A549 (cell line): ENCODE measurements at regions not wholly inside any gene's neighbourhood (a gene's known extent, or its start where the extent isn't known, plus 50 kb on each side); places are given as distances from the start of the nearest gene placed in this dataset.
A peak's percentile ranks its signal among the peaks of the same experiment; 100 is the strongest.

Source experiments
- ATAC-seq, 2 experiments: fragments of 200-7000 bp in 1 of 2; fragments of >200 bp in 1 of 2; cut with Nextera tagmentation in 1 of 2; cut with Tn5 transposase in 1 of 2; 3 replicates each; pipeline versions ENCODE4 v1.8.0 to v1.9.1; 2018 to 2020; ENCODE audit warnings: mild to moderate bottlenecking in 1 of 2, moderate library complexity in 1 of 2
- CTCF ChIA-PET: fragments of 300-600 bp; sonication (Branson Sonifier 250); formaldehyde crosslinking; extraction: SDS; loops from one replicate; lab custom pipeline; 2021; ENCODE audit warnings: antibody characterized with exemption, inconsistent platforms; lab: Yijun Ruan, JAX
- POLR2A ChIA-PET: fragments of 350-600 bp; formaldehyde crosslinking; extraction: SDS; loops from one replicate; lab custom pipeline; 2021; ENCODE audit warnings: antibody characterized with exemption, inconsistent platforms; lab: Yijun Ruan, JAX
- DNase-seq, 2 experiments: peaks; one replicate each; pipeline versions ENCODE4 v3.0.0 to v3.0.0-alpha.2; 2011 to 2016; ENCODE audit warnings: low read depth in 1 of 2, low spot score in 1 of 2
- FAIRE-seq: peaks from 2 replicates; lab custom pipeline; 2011; peaks lifted over from hg19 to GRCh38; lab: Jason Lieb, UNC
- H3K27ac ChIP-seq, 2 experiments: fragments of >200 bp; sonication (Bioruptor Twin); formaldehyde crosslinking; 3 replicates each; pipeline ENCODE4 v1.5.1; 2016 to 2017
- H3K4me1 ChIP-seq: fragments of >200 bp; sonication (Bioruptor Twin); formaldehyde crosslinking; 3 replicates; pipeline ENCODE4 v1.6.1; 2016
- H3K4me2 ChIP-seq: fragments of >200 bp; sonication (Bioruptor Twin); formaldehyde crosslinking; 3 replicates; pipeline ENCODE4 v1.6.1; 2016
- H3K4me3 ChIP-seq: fragments of >200 bp; sonication (Bioruptor Twin); formaldehyde crosslinking; 3 replicates; pipeline ENCODE4 v1.5.1; 2016
- H3K9me3 ChIP-seq: fragments of >200 bp; sonication (Bioruptor Twin); formaldehyde crosslinking; 3 replicates; pipeline ENCODE4 v1.6.1; 2016
- BCL3 ChIP-seq: fragments of >200 bp; sonication (Bioruptor Twin); formaldehyde crosslinking; IDR thresholded peaks from 3 replicates; pipeline ENCODE4 v1.6.1; 2016
- BHLHE40 ChIP-seq: IDR thresholded peaks from 2 replicates; pipeline ENCODE4 v1.6.1; 2012; ENCODE audit warnings: low read depth, low read length, inconsistent platforms
- CEBPB ChIP-seq, 2 experiments: fragments of >200 bp in 1 of 2; sonication (Bioruptor Twin) in 1 of 2; formaldehyde crosslinking in 1 of 2; IDR thresholded peaks; 2 replicates each; pipeline ENCODE4 v1.6.1; 2012 to 2016
- CTCF ChIP-seq: fragments of >200 bp; sonication (Bioruptor Twin); formaldehyde crosslinking; IDR thresholded peaks from 3 replicates; pipeline ENCODE4 v1.5.1; 2016
- EHF ChIP-seq: fragments of 250-450 bp; sonication (Bioruptor Pico); IDR thresholded peaks from 2 replicates; pipeline ENCODE4 v1.5.0; 2020; ENCODE audit warnings: mild to moderate bottlenecking
- ESRRA ChIP-seq: fragments of 150-350 bp; IDR thresholded peaks from 2 replicates; pipeline ENCODE4 v1.6.1; 2014; ENCODE audit warnings: mild to moderate bottlenecking, low read length, borderline replicate concordance
- FOSB ChIP-seq: fragments of 250-450 bp; sonication (Bioruptor Pico); IDR thresholded peaks from 2 replicates; pipeline ENCODE4 v1.5.0; 2020; ENCODE audit warnings: mild to moderate bottlenecking, moderate library complexity
- FOSL2 ChIP-seq, 2 experiments: fragments of 450-650 bp in 1 of 2; fragments of >200 bp in 1 of 2; sonication (Bioruptor Twin) in 1 of 2; formaldehyde crosslinking; IDR thresholded peaks; 2 replicates each; pipeline versions ENCODE4 v1.5.0 to v1.6.1; 2016 to 2020; ENCODE audit warnings: mild to moderate bottlenecking in 1 of 2, moderate library complexity in 1 of 2
- MAFK ChIP-seq: fragments of 450-650 bp; IDR thresholded peaks from 2 replicates; pipeline ENCODE4 v1.6.1; 2014; ENCODE audit not compliant: partially characterized antibody
- PHF8 ChIP-seq: fragments of 200-600 bp; sonication (generic); IDR thresholded peaks from 2 replicates; pipeline ENCODE4 v1.6.1; 2016; ENCODE audit warnings: low read depth, mild to moderate bottlenecking, antibody characterized with exemption, moderate library complexity, borderline replicate concordance
- POLR2A ChIP-seq: IDR thresholded peaks from 2 replicates; pipeline ENCODE4 v1.6.1; 2012; ENCODE audit warnings: mild to moderate bottlenecking, low read length
- RAD21 ChIP-seq, 2 experiments: fragments of >200 bp in 1 of 2; sonication (Bioruptor Twin) in 1 of 2; formaldehyde crosslinking in 1 of 2; IDR thresholded peaks in 1 of 2; conservative IDR thresholded peaks in 1 of 2; 2 replicates in 1 of 2; 3 replicates in 1 of 2; pipeline ENCODE4 v1.6.1; 2012 to 2018; ENCODE audit warnings: inconsistent platforms in 1 of 2
- SREBF2 ChIP-seq: fragments of 450-650 bp; IDR thresholded peaks from 2 replicates; pipeline ENCODE4 v1.6.1; 2014; ENCODE audit warnings: mild to moderate bottlenecking, moderate library complexity
- ZC3H11A ChIP-seq: fragments of 450-650 bp; IDR thresholded peaks from 2 replicates; pipeline ENCODE4 v1.6.1; 2014; ENCODE audit warnings: antibody characterized with exemption, mild to moderate bottlenecking
- WGBS: methylation state at CpG from one replicate; pipeline ENCODE4 v1.1.6; 2017; ENCODE audit errors: missing lambda C conversion rate; 5-methylcytosine and 5-hydroxymethylcytosine counted together
- TF ChIP-seq, protein P1 (sequence below): IDR thresholded peaks from 2 replicates; pipeline ENCODE4 v1.6.1; 2012
- TF ChIP-seq, protein P2 (sequence below): fragments of 150-350 bp; IDR thresholded peaks from 2 replicates; pipeline ENCODE4 v1.6.1; 2014; ENCODE audit warnings: low read depth, mild to moderate bottlenecking, low read length
- TF ChIP-seq, protein P3 (sequence below): fragments of 450-650 bp; IDR thresholded peaks from 2 replicates; pipeline ENCODE4 v1.6.1; 2014; ENCODE audit warnings: antibody characterized with exemption
- TF ChIP-seq, protein P4 (sequence below): fragments of 250-450 bp; sonication (Bioruptor Pico); IDR thresholded peaks from 2 replicates; pipeline ENCODE4 v1.5.0; 2020; ENCODE audit warnings: low read depth, mild to moderate bottlenecking, moderate library complexity
- TF ChIP-seq, protein P5 (sequence below): IDR thresholded peaks from 2 replicates; pipeline ENCODE4 v1.6.1; 2012
- TF ChIP-seq, protein P6 (sequence below): IDR thresholded peaks from 2 replicates; pipeline ENCODE4 v1.6.1; 2012; ENCODE audit warnings: low read depth, borderline replicate concordance

GRCh38 chr18:72675394-72675793, 131.3 kb upstream of the CBLN2 start (continued):
- TF ChIP-seq, protein P1, sequence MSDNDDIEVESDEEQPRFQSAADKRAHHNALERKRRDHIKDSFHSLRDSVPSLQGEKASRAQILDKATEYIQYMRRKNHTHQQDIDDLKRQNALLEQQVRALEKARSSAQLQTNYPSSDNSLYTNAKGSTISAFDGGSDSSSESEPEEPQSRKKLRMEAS = no peak
- no peak for TF ChIP-seq FOSB (CRISPR knock-in tag)

DNA sequence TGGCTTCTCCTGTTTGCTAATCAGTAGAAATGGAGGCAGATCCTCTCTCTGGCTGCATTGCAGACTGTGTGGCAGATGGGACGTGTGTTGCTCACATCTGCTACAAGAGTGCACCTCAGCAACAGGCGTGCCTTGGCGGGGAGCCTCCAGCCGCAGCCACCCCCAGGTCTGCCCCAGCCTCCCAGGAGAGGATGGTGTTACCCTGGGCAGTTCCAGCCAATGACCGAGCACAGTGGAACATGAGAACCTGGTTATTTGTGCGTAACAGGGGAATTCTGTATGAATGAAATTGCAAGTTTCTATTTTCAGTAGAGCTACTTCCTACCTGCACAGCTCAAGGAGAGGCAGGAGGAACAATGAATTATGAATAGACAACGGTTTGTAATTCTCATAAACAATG, 130.6 kb upstream of the CBLN2 start:
- Histone ChIP-seq H3K4me3 (no peak overlapping the region), H3K27ac (no peak overlapping the region), H3K4me2 (no peak overlapping the region), H3K4me1 (no peaks in the 10 kb centered on the region), H3K9me3 (no peaks in the 10 kb centered on the region)
- 43% methylated on average over 3 of the region's 7 CpGs for WGBS
- TF ChIP-seq, protein P2, sequence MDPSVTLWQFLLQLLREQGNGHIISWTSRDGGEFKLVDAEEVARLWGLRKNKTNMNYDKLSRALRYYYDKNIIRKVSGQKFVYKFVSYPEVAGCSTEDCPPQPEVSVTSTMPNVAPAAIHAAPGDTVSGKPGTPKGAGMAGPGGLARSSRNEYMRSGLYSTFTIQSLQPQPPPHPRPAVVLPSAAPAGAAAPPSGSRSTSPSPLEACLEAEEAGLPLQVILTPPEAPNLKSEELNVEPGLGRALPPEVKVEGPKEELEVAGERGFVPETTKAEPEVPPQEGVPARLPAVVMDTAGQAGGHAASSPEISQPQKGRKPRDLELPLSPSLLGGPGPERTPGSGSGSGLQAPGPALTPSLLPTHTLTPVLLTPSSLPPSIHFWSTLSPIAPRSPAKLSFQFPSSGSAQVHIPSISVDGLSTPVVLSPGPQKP = no peak
- TF ChIP-seq BHLHE40 = no peak
- no peak for TF ChIP-seq RAD21 (conservative IDR thresholded peaks at IDR 0.05 in 1 of 2, IDR thresholded peaks at IDR 0.05 in 1 of 2)
- no peak for TF ChIP-seq CEBPB (IDR thresholded peaks at IDR 0.05)
- TF ChIP-seq MAFK = no peak
- TF ChIP-seq FOSB (CRISPR knock-in tag) = no peak
- TF ChIP-seq CTCF = no peak
- no peak for TF ChIP-seq SREBF2
- no peak for TF ChIP-seq POLR2A
- no peak for TF ChIP-seq PHF8
- TF ChIP-seq ZC3H11A = no peak
- TF ChIP-seq, protein P3, sequence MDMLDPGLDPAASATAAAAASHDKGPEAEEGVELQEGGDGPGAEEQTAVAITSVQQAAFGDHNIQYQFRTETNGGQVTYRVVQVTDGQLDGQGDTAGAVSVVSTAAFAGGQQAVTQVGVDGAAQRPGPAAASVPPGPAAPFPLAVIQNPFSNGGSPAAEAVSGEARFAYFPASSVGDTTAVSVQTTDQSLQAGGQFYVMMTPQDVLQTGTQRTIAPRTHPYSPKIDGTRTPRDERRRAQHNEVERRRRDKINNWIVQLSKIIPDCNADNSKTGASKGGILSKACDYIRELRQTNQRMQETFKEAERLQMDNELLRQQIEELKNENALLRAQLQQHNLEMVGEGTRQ = no peak
- no peak for TF ChIP-seq BCL3
- no peak for TF ChIP-seq EHF (CRISPR knock-in tag)
- TF ChIP-seq FOSL2 (IDR thresholded peaks at IDR 0.05) = no peak
- TF ChIP-seq FOSL2 (CRISPR knock-in tag; IDR thresholded peaks at IDR 0.05) = no peak
- TF ChIP-seq, protein P4, sequence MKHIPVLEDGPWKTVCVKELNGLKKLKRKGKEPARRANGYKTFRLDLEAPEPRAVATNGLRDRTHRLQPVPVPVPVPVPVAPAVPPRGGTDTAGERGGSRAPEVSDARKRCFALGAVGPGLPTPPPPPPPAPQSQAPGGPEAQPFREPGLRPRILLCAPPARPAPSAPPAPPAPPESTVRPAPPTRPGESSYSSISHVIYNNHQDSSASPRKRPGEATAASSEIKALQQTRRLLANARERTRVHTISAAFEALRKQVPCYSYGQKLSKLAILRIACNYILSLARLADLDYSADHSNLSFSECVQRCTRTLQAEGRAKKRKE (CRISPR knock-in tag) = no peak
- POLR2A ChIA-PET = no interaction called here
- no peak for DNase-seq
- no peak for FAIRE-seq
- CTCF ChIA-PET = no interaction called here
- ATAC-seq = no peak

DNA sequence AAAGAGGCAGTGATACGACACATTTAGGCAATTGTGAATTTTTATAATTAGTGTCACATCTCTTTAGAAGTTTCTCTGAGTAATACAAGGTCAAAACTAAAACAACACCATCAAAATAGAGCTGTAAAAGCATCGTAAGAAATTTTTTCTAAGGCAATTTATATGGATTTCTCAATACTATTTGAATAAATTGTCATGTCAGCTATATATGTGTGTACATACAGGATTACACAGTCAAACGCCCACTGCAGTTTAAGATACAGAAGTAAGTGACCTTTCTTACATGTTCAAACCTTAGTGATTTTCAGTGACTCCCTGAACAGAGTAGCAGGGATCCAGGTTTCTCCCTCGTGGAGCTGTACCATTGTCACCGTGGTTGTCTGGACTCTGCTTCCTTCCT, 129.1 kb upstream of the CBLN2 start:
- DNase-seq (no peak), FAIRE-seq (no peak), ATAC-seq (no peak)
- Histone ChIP-seq H3K4me1 (no peaks in the 10 kb centered on the region), H3K4me3 (no peak overlapping the region), H3K27ac (no peak overlapping the region), H3K9me3 (no peaks in the 10 kb centered on the region), H3K4me2 (no peak overlapping the region)
- CTCF ChIA-PET = interaction anchor here (1.5 kb wide), 1 partner anchor 35 kb away, joined by 3 read pairs; no protein-coding TSS in a partner anchor
- POLR2A ChIA-PET = no interaction called here
- WGBS = 25% methylated on average over 5 of the region's 5 CpGs
- TF ChIP-seq, protein P5, sequence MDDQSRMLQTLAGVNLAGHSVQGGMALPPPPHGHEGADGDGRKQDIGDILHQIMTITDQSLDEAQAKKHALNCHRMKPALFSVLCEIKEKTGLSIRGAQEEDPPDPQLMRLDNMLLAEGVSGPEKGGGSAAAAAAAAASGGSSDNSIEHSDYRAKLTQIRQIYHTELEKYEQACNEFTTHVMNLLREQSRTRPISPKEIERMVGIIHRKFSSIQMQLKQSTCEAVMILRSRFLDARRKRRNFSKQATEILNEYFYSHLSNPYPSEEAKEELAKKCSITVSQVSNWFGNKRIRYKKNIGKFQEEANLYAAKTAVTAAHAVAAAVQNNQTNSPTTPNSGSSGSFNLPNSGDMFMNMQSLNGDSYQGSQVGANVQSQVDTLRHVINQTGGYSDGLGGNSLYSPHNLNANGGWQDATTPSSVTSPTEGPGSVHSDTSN = no peak
- TF ChIP-seq FOSL2 (IDR thresholded peaks at IDR 0.05) (no peak), FOSL2 (CRISPR knock-in tag; IDR thresholded peaks at IDR 0.05) (no peak), MAFK (peak; percentile 85), ESRRA (no peak), BHLHE40 (no peak)
- TF ChIP-seq, protein P6, sequence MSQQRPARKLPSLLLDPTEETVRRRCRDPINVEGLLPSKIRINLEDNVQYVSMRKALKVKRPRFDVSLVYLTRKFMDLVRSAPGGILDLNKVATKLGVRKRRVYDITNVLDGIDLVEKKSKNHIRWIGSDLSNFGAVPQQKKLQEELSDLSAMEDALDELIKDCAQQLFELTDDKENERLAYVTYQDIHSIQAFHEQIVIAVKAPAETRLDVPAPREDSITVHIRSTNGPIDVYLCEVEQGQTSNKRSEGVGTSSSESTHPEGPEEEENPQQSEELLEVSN = no peak
- TF ChIP-seq, all 56 proteins: peak for 1
